ENCODE measurements at regions not wholly inside any gene's neighbourhood (a gene's known extent, or its start where the extent isn't known, plus 50 kb on each side); places are given as distances from the start of the nearest gene placed in this dataset.

- TF ChIP-seq POLR2AphosphoS5 (IDR thresholded peaks at IDR 0.05; ENCODE audit: low read depth, low read length) (no peak), POLR2A (IDR thresholded peaks at IDR 0.05; ENCODE audit: low read depth, low read length) (no peak), TAF1 (IDR thresholded peaks at IDR 0.05; ENCODE audit: borderline replicate concordance, low read depth, low read length) (no peak)
Measured at GRCh38 chr7:142519079-142520078, 229.9 kb upstream of the PRSS1 start.

Measured in GM12892 (cell line).